ENCODE measurements at regions not wholly inside any gene's neighbourhood (a gene's known extent, or its start where the extent isn't known, plus 50 kb on each side); places are given as distances from the start of the nearest gene placed in this dataset.

DNA sequence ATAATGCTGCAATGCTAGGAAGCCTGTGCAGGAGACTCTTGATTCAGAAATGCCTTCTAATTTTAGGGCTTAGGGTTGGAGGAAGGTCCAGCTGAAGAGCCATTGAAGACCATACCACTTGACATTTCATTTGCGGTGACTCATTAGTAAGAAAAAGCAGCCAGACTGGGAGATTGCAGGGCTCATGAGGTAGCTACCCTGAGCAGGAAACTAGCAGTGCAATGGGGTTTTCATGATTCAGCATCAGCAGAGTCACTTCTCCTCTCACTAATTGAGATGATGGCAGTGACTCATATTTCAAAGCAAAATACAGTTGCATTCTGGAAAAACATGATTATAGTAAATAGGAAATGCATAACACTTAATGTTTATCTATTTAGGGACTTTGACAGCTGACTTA lies 434.1 kb downstream of the DNAJB9 start:
- DNase-seq, result no peak

DNA sequence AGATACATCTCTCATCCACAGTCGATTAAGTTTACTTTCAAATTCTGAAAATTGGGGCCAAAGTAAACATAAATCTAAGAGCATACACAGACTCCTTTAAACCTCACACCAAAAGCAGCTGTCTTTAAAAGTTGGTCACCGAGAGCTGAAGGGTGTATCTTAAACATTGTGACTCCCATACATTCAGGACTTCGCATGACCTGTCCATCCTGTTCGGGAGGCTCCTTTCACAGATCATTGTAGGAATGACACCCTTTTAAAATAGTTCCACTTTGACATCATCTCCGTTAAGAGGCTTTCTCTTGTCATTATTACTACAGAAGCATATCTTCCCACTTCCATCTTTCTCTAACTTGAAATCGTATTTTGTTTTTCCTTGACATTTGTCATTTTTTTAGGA lies 440.0 kb downstream of the DNAJB9 start:
- DNase-seq, result no peak

DNA sequence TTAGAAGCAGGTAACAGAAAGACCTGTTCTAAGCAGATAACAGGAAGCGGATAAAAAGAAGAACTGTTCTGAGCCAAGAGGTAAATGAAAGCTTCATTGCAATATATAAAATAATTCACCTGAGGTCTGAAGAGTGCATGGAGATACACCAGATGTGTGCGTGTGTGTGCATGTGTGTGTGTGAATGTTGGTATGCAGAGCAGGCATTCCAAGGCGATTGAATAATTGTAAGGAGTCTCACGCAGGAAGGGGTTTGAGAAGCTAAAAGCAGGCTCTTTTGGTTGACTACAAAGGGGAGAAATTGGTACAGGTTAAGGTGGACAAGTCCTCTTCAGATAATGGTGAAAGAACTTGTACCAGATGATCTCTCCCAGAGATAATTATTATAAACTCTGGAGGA lies 450.6 kb downstream of the DNAJB9 start:
- no peak for DNase-seq

DNA sequence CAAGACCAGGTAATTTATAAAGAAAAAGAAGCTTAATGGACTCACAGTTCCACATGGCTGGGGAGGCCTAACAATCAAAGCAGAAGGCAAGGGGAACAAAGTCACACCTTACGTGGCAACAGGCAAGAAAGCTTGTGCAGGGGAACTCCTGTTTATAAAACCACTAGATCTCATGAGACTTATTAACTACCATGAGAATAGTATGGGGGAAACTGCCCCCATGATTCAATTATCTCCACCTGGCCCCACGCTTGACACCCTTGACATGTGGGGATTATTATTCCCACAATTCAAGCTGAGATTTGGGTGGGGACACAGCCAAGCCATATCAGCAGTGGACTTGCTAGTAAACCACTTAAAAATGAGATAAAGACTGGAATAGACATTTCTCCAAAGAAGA lies 451.7 kb downstream of the DNAJB9 start:
- no peak for DNase-seq

- no peak for DNase-seq
Measured at GRCh38 chr7:109029866-109030265, 460.2 kb downstream of the DNAJB9 start.

DNA sequence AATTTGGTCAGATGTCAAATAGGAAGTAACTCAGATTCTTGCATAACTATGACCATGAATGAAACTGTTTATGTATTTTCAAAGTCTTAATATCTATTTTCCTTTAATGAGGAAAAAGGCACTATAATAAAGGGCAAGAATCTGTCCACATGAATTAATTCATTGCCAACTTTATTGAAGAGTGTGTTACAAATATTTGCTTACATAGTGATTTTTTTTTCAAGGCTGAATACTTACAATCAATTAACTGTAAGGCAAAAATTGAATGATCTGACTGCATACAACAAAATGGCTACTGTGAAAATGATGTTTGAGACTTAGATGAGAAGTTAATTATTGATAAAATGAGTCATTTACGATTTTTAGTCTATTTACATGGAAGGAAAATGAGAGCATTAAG lies 475.0 kb downstream of the DNAJB9 start:
- no peak for DNase-seq

DNA sequence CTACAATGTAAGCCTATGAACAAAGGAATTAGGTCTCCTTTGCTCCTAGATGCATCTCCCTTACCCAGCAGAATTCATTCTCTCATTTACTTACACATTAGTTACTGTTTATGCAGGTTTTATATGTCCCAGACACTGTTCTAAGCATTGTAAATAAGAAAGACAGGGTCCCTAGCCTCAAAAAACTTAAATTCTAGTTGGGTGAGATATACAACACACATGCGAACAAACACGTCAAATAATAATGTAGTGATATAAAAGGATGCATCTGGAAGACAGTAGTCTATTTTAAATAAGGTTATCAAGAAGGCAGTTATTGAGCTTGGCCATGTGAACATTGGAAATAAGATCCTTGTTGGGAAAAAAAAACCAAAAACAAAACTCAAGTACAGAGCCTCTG lies 479.7 kb downstream of the DNAJB9 start:
- no peak for DNase-seq

GRCh38 chr7:109059089-109059488 lies 489.4 kb downstream of the DNAJB9 start:
- DNase-seq, result no peak

DNA sequence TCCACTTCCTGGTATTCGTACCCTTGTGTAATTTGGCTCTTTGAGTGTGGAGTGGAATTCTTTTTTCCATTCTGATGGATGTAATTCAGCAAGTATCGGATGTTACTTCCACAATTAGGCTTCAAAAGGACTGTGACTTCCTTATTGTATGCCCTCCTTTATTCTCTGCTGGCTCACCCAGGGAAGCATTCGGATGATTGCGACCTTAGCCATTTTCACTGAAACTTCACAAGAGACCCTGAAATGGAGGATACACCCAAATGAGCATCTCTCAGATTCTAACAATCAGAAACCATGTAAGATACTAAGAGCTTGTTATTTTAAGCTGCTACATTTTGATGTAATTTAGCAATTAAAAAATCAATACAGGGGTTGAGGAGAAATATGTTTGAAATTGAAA lies 493.1 kb downstream of the DNAJB9 start:
- DNase-seq, result no peak

- DNase-seq, result no peak
Measured at GRCh38 chr7:109073543-109073942, 503.9 kb downstream of the DNAJB9 start.

GRCh38 chr7:109076396-109076972 lies 506.8 kb downstream of the DNAJB9 start:
- DNase-seq, result no peak

GRCh38 chr7:109091042-109091441 lies 521.4 kb downstream of the DNAJB9 start:
- no peak for DNase-seq

GRCh38 chr7:109092268-109092667 lies 522.6 kb downstream of the DNAJB9 start:
- no peak for DNase-seq

- no peak for DNase-seq
Measured at GRCh38 chr7:109101332-109101731, 531.7 kb downstream of the DNAJB9 start.

DNA sequence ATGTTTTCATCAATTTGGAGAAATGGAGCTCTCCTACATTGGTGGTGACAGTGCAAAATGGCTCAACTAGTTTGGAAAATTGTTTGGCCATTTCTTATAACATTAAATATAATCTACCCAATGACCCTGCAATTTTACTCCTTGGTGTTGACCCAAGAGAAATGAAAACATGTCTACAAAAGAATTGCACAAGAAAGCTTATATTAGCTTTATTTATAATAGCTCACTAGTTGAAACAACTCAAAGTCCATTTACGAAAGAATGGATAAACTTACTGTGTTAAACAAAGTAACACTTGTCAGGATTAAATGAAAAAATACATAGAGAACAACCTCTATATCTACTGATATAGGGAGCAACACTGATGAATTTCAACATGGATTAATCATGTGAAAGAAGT lies 539.9 kb downstream of the DNAJB9 start:
- no peak for DNase-seq

GRCh38 chr7:109111086-109111485 lies 541.4 kb downstream of the DNAJB9 start:
- no peak for DNase-seq

DNA sequence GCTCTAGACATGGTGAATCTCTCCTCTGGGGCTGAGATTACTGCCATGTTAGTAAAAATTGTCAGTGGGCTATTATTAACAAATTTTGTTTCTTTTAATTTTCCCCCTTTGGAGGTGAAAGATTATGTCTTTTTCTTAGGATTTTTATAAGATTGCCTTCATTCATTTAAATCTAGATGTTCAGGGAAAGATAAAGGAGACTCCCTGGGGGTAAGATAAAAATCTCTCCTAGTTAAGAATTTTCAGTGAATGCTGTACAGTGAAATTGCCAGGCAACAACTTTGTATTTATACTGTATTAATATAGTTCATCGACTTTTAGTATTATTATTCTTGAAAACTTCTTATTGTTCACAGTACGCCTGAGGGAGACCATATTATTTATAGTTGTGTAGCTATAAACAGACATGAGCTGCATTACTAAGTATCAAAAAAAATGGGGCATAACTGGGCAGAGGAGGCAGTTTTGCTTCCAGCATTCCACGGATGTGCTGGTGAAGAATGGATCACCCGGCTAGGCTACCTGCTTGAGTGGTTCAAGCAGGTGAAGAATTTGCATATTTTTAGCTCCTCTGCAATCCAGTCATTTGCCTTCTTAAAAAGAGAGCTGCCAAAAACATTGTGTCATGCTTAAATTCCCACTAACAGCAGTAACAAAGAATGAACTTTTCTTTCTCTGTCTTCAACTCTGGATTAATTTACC lies 552.1 kb downstream of the DNAJB9 start:
- DNase-seq, result no peak

- no peak for DNase-seq
Measured at GRCh38 chr7:109125001-109125400, 555.3 kb downstream of the DNAJB9 start.

DNA sequence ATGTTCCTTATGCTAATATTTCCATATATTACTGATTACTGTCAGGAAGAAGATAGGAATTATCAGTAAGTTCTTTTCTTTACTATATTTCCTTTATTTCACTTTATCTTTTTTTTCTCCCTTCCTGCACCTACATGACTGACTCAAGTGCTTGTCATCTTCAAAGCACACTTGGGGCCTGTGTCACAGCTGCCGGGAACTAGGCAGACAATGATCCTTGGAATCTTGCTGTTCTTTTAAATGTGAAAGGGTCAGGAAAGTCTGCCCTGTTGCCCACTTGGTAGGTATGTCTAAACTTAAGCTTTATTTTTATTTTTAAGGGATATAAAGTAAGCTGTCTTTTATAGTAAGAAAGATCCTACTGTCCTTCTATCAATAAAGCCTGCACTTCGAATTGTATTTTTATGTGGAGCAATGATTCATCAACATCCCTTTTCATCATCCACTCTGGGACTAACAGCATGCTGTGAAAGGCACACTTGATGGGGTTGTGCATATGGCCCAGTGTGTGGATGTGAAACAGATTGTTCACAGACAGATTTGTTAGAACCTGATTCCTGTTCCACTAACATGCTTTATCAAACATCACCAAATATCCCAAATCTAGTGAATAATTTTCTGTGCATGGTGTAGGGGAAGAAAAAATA lies 556.9 kb downstream of the DNAJB9 start:
- DNase-seq, result no peak

- DNase-seq, result no peak
Measured at GRCh38 chr7:109127145-109127544, 557.5 kb downstream of the DNAJB9 start.

- DNase-seq, result no peak
Measured at GRCh38 chr7:109131141-109131540, 561.5 kb downstream of the DNAJB9 start.

DNA sequence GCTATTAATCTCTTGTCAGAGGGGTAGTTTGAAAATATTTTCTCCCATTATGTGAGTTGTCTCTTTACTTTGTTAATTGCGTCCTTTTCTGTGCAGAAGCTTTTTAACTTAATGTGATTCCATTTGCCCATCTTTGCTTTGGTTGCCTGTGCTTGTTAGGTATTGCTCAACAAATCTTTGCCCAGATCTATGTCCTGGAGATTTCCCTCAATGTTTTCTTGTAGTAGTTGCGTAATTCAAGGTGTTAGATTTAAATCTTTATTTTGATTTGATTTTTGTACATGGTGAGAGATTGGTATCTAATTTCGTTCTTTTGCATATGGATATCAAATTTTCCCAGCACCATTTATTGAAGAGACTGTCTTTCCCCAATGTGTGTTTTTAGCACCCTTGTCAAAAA lies 567.2 kb downstream of the DNAJB9 start:
- DNase-seq, result no peak

DNA sequence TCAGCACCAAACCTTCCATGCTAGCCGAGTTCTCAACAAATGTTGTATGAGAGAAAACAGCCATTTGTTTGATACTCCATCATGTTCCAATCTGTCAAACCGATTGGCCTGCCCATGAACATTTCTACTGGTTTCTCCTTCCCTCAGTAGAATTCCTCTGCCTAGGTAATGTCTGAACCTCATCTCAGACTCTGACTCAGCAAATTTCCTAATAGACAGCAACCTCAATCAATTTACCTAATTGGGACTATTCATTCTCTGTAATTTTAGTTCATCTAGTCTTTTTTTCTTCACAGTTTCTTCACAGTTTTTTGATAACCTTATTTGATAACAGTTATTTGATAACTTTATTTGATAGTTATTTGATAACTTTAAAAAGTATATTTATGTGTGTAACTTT lies 585.1 kb downstream of the DNAJB9 start:
- DNase-seq, result no peak

- DNase-seq, result no peak
Measured at GRCh38 chr7:109158246-109158645, 588.6 kb downstream of the DNAJB9 start.

DNA sequence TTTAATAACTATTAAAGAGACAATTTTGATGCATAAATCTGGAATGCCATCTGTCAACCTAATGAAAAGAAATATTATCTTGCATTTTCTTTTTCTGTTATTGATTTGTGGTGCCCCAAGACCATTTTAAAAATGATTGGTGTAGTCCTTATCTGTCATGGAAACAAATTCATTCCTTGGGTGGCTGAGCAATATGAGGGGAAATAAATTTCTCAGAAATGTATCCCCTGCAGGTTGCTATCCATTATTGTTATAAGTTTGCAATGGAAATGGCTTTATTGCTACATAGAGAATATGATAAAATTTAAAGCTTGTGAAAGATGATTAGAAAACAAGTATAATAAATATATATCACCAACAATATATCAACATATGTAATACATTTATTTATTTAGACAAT lies 607.0 kb downstream of the DNAJB9 start:
- no peak for DNase-seq
